CD4-positive, alpha-beta T cell (primary cell): ENCODE measurements at regions not wholly inside any gene's neighbourhood (a gene's known extent, or its start where the extent isn't known, plus 50 kb on each side); places are given as distances from the start of the nearest gene placed in this dataset.
A peak's percentile ranks its signal among the peaks of the same experiment; 100 is the strongest.

Experiments used
- ATAC-seq: fragments of 200-7000 bp; cut with Tn5 transposase; one replicate; pipeline ENCODE4 v1.10.0; 2022; ENCODE audit warnings: mild to moderate bottlenecking; ENCODE audit not compliant: poor library complexity
- CTCF ChIA-PET: fragments of 350-600 bp; sonication (Branson Sonifier 250); formaldehyde crosslinking; loops from one replicate; lab custom pipeline; 2021; ENCODE audit warnings: antibody characterized with exemption, inconsistent platforms; lab: Charles Lee
- POLR2A ChIA-PET: fragments of 350-600 bp; sonication (Branson Sonifier 250); formaldehyde crosslinking; loops from one replicate; lab custom pipeline; 2021; ENCODE audit warnings: antibody characterized with exemption, inconsistent platforms; lab: Charles Lee
- DNase-seq, 14 experiments: peaks; one replicate each; pipeline ENCODE4 v3.0.0-alpha.2; 2013 to 2020; ENCODE audit warnings: mixed read lengths in 2 of 14
- H3K27ac ChIP-seq, 2 donors: one replicate each; pipeline versions ENCODE4 v1.5.1 to v1.7.0; 2013; ENCODE audit warnings: low read length in 2 of 2, low read depth in 1 of 2, mild to moderate bottlenecking in 1 of 2
- H3K27me3 ChIP-seq, 2 experiments: 1 replicate in 1 of 2; 2 replicates in 1 of 2; pipeline versions ENCODE4 v1.6.1 to v1.7.0; 2013; ENCODE audit warnings: low read length in 2 of 2, control low read depth in 1 of 2, mild to moderate bottlenecking in 1 of 2, moderate library complexity in 1 of 2; ENCODE audit not compliant: insufficient read depth in 2 of 2, control insufficient read depth in 1 of 2
- H3K36me3 ChIP-seq: one replicate; pipeline ENCODE4 v1.6.1; 2013; ENCODE audit warnings: low read length, control low read depth; ENCODE audit not compliant: insufficient read depth
- H3K4me1 ChIP-seq: one replicate; pipeline ENCODE4 v1.6.1; 2013; ENCODE audit warnings: low read length, control low read depth; ENCODE audit not compliant: insufficient read depth
- H3K4me3 ChIP-seq: one replicate; pipeline ENCODE4 v1.5.1; 2013; ENCODE audit warnings: mild to moderate bottlenecking, low read length, moderate library complexity
- H3K9me3 ChIP-seq, 2 experiments: 1 replicate in 1 of 2; 2 replicates in 1 of 2; pipeline versions ENCODE4 v1.6.1 to v1.7.0; 2013; ENCODE audit warnings: low read length in 2 of 2, mild to moderate bottlenecking in 2 of 2, control low read depth in 1 of 2, moderate library complexity in 1 of 2; ENCODE audit not compliant: control insufficient read depth in 1 of 2, insufficient read depth in 1 of 2
- H3K27ac Mint-ChIP-seq: one replicate; pipeline ENCODE4 v1.8.0; 2020; ENCODE audit warnings: mixed read lengths
- H3K27me3 Mint-ChIP-seq: one replicate; pipeline ENCODE4 v1.8.0; 2021; ENCODE audit warnings: mixed read lengths
- H3K36me3 Mint-ChIP-seq: one replicate; pipeline ENCODE4 v1.8.0; 2021; ENCODE audit warnings: low read depth, mixed read lengths
- H3K4me1 Mint-ChIP-seq: one replicate; pipeline ENCODE4 v1.8.0; 2021; ENCODE audit warnings: low read depth, mixed read lengths
- H3K4me3 Mint-ChIP-seq: one replicate; pipeline ENCODE4 v1.8.0; 2020; ENCODE audit warnings: mild to moderate bottlenecking, mixed read lengths
- H3K9me3 Mint-ChIP-seq: one replicate; pipeline ENCODE4 v1.8.0; 2020; ENCODE audit warnings: mixed read lengths
- intact Hi-C, 2 experiments: fragments of 100-400 bp; cut with DNase I in 1 of 2; cut with micrococcal nuclease in 1 of 2; formaldehyde crosslinking; loops; one replicate each; pipeline versions ENCODE4 v1.15.1 to v1.9.0; 2023 to 2025; cut with DNase I, micrococcal nuclease
- TF ChIP-seq, protein P1 (sequence below): fragments of 200-600 bp; IDR thresholded peaks from one replicate; pipeline ENCODE4 v1.8.0; 2022; ENCODE audit warnings: antibody characterized with exemption, mild to moderate bottlenecking

DNA sequence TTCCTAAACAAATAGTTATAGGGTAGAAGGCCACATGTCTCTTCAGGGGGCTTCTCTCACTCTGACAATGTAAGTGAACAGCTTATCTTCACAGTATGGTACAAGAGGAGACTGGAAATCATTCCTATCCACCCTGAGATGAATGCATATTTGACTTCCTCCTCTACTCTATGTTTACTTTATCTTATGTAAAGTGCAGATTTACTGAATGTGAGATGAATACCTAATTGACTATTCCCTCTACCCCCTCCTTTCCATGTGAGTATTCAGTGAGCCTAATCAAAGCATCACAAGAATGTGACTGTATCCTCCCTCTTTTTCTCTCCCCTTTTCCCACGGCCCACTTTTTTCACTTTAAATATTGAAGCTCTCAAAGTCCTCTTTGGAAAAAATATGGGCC, 132.5 kb downstream of the BACH1 start:
- Histone ChIP-seq H3K9me3 (no peaks in the 10 kb centered on the region), H3K4me1 (peaks cover 5% of the 10 kb centered on the region), H3K36me3 (no peaks in the 10 kb centered on the region), H3K4me3 (no peak overlapping the region), H3K27me3 (no peaks in the 10 kb centered on the region), H3K27ac (no peak overlapping the region)
- Mint-ChIP-seq H3K4me3 (no peak overlapping the region), H3K9me3 (no peaks in the 10 kb centered on the region), H3K36me3 (no peaks in the 10 kb centered on the region), H3K4me1 (peaks cover 25% of the 10 kb centered on the region), H3K27me3 (no peaks in the 10 kb centered on the region), H3K27ac (no peak overlapping the region)
- no peak for DNase-seq
- TF ChIP-seq, protein P1, sequence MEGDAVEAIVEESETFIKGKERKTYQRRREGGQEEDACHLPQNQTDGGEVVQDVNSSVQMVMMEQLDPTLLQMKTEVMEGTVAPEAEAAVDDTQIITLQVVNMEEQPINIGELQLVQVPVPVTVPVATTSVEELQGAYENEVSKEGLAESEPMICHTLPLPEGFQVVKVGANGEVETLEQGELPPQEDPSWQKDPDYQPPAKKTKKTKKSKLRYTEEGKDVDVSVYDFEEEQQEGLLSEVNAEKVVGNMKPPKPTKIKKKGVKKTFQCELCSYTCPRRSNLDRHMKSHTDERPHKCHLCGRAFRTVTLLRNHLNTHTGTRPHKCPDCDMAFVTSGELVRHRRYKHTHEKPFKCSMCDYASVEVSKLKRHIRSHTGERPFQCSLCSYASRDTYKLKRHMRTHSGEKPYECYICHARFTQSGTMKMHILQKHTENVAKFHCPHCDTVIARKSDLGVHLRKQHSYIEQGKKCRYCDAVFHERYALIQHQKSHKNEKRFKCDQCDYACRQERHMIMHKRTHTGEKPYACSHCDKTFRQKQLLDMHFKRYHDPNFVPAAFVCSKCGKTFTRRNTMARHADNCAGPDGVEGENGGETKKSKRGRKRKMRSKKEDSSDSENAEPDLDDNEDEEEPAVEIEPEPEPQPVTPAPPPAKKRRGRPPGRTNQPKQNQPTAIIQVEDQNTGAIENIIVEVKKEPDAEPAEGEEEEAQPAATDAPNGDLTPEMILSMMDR: no peak
- ChIA-PET CTCF (no interaction called here), POLR2A (interaction anchor here (0.7 kb wide), 1 partner anchor 18 kb away, joined by 3 read pairs; no protein-coding TSS in a partner anchor)
- ATAC-seq: no peak
- intact Hi-C loops: no loop called here

DNA sequence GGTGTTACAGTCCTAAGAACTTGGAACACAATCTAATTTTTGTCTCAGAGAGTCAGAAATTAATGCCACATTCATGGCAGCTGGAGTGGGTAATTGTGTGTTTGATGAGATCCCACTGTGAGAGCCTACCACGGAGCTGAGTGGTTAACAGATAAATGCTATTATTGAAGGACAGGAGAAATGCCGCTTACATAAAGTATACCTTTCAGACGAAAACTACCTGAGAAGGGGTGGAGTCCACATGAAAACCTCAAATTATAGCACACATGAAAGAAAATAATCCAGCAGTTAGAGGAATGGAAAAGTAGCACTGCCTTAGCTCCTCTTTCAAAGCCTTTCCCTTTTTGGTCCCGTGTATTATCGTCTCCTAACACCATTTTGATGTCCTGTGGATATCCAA, 133.0 kb downstream of the BACH1 start:
- Histone ChIP-seq H3K9me3 (no peaks in the 10 kb centered on the region), H3K4me3 (no peak overlapping the region), H3K27ac (no peak overlapping the region), H3K4me1 (peaks cover 8% of the 10 kb centered on the region), H3K36me3 (no peaks in the 10 kb centered on the region), H3K27me3 (no peaks in the 10 kb centered on the region)
- Mint-ChIP-seq H3K9me3 (no peaks in the 10 kb centered on the region), H3K4me3 (no peak overlapping the region), H3K27me3 (no peaks in the 10 kb centered on the region), H3K4me1 (peaks cover 30% of the 10 kb centered on the region), H3K27ac (no peak overlapping the region), H3K36me3 (no peaks in the 10 kb centered on the region)
- TF ChIP-seq, protein P1: no peak
- ChIA-PET CTCF (no interaction called here), POLR2A (interaction anchor here (0.7 kb wide), 1 partner anchor 17 kb away, joined by 3 read pairs; no protein-coding TSS in a partner anchor)
- ATAC-seq (no peak), DNase-seq (no peak)
- intact Hi-C loops: no loop called here

DNA sequence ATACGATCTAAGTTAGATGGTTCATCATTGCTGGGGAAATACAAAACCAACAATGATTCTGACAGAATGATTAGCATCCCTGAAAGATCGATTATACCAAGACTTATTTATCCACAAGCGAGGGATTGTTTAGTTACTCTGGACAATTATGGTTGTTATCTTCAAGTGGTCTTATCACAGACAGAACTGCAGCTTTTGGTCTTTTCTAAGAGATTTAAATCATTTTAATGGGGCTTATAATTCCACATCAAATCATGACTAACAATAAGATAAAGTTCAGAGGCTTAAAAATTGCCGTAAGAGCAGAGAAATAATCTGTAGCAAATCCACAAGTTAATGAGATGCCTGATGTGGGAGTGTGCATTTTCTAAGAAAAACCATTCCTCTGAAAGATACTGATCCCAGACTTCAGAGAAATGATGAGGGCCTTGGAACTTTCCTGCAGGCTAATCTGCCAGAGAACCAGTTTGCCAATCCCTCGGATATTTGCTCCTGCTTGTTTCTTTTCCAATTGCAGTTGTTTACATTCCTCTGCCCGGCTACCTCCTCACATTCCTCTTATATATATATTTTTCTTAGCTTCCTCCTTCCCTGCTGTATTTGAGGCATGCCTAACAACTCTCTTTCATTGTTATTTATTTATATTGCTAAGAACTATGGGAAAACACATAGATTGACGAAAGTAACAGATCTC, 134.8 kb downstream of the BACH1 start:
- POLR2A ChIA-PET: no interaction called here
- Histone ChIP-seq H3K27ac (no peak overlapping the region), H3K36me3 (no peaks in the 10 kb centered on the region), H3K27me3 (no peaks in the 10 kb centered on the region), H3K4me1 (peaks cover 16% of the 10 kb centered on the region), H3K9me3 (no peaks in the 10 kb centered on the region), H3K4me3 (no peak overlapping the region)
- Mint-ChIP-seq H3K4me1 (peaks cover 45% of the 10 kb centered on the region), H3K27ac (peak overlapping the region; percentile 35), H3K4me3 (no peak overlapping the region), H3K9me3 (no peaks in the 10 kb centered on the region), H3K36me3 (no peaks in the 10 kb centered on the region), H3K27me3 (no peaks in the 10 kb centered on the region)
- no peak for ATAC-seq
- DNase-seq: no peak
- CTCF ChIA-PET: no interaction called here
- intact Hi-C loops: no loop called here
- TF ChIP-seq, protein P1: no peak
